Duodenal mucosa (tissue), 2 donors: ENCODE measurements at regions not wholly inside any gene's neighbourhood (a gene's known extent, or its start where the extent isn't known, plus 50 kb on each side); places are given as distances from the start of the nearest gene placed in this dataset.

Experiments used
- H3K27ac ChIP-seq: one replicate; pipeline ENCODE4 v1.7.0; 2013; ENCODE audit warnings: low read depth, low read length
- H3K27me3 ChIP-seq, 2 donors: one replicate each; pipeline ENCODE4 v1.7.0; 2013; ENCODE audit warnings: low read length in 2 of 2, control low read depth in 1 of 2; ENCODE audit not compliant: insufficient read depth in 2 of 2, control insufficient read depth in 1 of 2
- H3K36me3 ChIP-seq, 2 donors: one replicate each; pipeline ENCODE4 v1.7.0; 2013; ENCODE audit warnings: low read length in 2 of 2, control low read depth in 1 of 2; ENCODE audit not compliant: insufficient read depth in 2 of 2, control insufficient read depth in 1 of 2
- H3K4me1 ChIP-seq, 2 donors: one replicate each; pipeline ENCODE4 v1.7.0; 2013; ENCODE audit warnings: low read length in 2 of 2, control low read depth in 1 of 2; ENCODE audit not compliant: insufficient read depth in 2 of 2, control insufficient read depth in 1 of 2
- H3K4me3 ChIP-seq, 2 donors: one replicate each; pipeline ENCODE4 v1.7.0; 2013; ENCODE audit warnings: low read length in 2 of 2, low read depth in 1 of 2
- H3K9ac ChIP-seq, 2 donors: one replicate each; pipeline ENCODE4 v1.7.0; 2013; ENCODE audit warnings: low read length in 2 of 2, low read depth in 1 of 2
- H3K9me3 ChIP-seq, 2 donors: one replicate each; pipeline ENCODE4 v1.7.0; 2013; ENCODE audit warnings: low read length in 2 of 2, control low read depth in 1 of 2; ENCODE audit not compliant: control insufficient read depth in 1 of 2

DNA sequence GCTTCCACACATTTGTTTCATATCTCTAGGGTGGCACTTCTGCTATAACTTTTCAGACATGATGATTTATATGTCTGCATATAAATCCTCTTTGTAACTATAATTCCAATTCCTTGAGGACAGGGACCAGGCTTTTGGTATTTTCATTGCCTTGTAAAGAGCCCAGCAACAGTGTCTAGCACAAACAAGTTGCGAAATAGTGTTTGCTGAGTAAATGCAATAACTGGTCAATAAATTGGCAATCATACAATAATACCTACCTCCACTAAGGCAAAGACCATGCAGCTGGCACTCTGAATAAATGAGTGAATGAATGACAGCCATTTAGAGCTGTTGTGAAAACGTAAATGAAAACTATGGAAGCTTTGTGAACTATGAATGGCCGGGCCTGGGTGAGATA, 564.0 kb upstream of the ZNF462 start:
- H3K9me3 ChIP-seq = no peaks in the 10 kb centered on the region
- no peak overlapping the region for H3K4me3 ChIP-seq
- H3K9ac ChIP-seq = no peak overlapping the region
- no peaks in the 10 kb centered on the region for H3K36me3 ChIP-seq
- no peaks in the 10 kb centered on the region for H3K4me1 ChIP-seq
- no peaks in the 10 kb centered on the region for H3K27me3 ChIP-seq
- no peak overlapping the region for H3K27ac ChIP-seq

DNA sequence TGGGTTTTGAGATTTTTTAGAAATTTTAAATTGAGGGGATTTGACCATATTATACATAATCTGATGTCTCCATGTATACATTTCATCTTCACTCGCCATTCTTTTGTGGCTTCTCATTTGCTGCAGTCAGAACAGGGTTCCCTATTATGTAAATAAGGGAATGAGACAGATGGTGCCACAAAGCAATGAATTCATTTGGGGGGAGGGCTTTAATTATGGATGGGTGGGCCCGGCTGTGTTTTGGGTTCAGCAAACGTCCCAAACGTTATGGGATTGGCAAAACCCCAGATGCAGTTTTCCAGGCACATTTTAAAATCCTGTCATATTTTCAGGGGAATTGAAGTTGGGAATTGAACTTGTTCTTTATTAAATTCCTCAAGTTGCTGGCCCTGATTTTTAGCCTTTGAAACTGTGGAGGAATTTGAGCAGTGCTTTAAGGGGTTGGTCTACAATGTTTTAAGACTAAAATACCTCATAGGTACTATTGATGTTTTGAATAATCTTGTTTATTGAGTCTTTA, 558.5 kb upstream of the ZNF462 start:
- Histone ChIP-seq H3K9ac (no peak overlapping the region), H3K27ac (no peak overlapping the region), H3K9me3 (no peaks in the 10 kb centered on the region), H3K4me3 (no peak overlapping the region), H3K4me1 (no peaks in the 10 kb centered on the region), H3K27me3 (no peaks in the 10 kb centered on the region), H3K36me3 (no peaks in the 10 kb centered on the region)

DNA sequence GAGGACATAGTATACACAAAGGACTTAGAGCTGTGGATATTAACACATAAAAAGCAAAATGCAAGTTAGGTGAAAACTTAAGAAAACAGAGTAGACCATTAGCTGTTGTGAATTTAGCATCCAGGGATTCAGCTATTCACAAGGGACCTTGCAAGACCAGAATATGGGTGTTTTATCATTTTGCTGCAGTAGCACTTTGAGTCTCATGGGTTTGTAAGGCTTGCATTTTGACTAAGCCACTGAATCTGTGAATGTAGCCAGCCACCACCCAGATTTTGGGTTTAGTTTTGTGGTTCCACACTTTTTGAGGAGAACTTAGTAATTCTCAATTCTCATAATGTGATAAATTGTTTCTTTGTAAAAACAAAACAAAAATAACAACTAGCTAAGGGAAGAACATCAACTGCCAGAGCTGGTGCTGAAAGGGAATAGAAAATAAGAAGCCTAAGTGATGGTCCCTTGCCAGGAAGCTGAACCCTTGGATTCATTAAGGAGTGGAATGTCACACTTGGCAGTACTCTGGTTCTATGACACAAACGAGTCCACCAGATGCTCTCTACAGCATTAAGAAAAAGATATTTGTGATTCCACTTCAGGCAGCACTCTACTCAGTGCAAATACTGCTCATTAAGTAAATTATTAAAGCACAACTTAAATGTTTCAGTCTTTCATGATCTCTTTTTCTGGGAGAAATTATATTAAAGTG, 557.4 kb upstream of the ZNF462 start:
- Histone ChIP-seq H3K27me3 (no peaks in the 10 kb centered on the region), H3K27ac (no peak overlapping the region), H3K9ac (no peak overlapping the region)

DNA sequence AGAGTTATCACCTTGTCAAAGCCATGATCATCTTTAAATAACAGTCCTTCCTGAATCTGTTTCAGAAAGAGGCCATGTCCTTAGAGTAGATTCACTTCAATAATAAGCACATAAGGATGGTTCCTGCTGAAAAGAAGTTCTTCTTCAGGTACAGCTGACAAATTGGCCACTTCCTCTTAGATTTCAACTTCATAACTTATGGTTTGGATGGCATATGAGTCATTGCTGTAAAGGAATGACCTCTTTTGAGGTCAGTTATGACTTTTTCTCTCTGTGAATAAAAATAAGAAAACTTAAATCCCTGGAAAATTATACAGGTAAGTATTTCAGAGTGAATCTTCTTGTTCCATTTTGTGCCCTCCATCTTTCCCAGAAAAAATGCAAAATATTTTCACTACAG, 555.3 kb upstream of the ZNF462 start:
- Histone ChIP-seq H3K4me1 (no peaks in the 10 kb centered on the region), H3K9me3 (no peaks in the 10 kb centered on the region), H3K27ac (no peak overlapping the region), H3K4me3 (no peak overlapping the region), H3K36me3 (no peaks in the 10 kb centered on the region), H3K27me3 (no peaks in the 10 kb centered on the region), H3K9ac (no peak overlapping the region)

More for the DNA sequence above, 557.4 kb upstream of the ZNF462 start:
- H3K4me3 ChIP-seq = no peak overlapping the region
- no peaks in the 10 kb centered on the region for H3K9me3 ChIP-seq
- no peaks in the 10 kb centered on the region for H3K36me3 ChIP-seq
- H3K4me1 ChIP-seq = no peaks in the 10 kb centered on the region

DNA sequence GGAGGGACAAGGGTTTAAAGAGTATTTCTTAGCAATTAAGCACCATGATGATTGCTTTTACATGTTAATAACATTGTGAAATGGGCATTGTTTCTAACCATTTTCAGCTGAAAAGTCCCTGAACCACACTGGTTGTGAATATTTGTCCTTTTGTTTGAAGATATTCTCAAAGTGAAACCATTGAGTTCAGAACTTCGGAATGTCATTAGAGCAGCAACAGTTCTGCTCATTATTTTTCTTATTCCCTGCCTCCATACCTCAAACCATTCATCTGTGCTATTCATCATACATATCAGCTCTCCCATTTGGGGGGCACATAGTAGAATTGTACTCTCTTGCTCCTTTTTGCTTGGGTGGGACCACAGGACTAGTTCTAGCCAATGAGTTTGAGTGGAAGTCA, 553.0 kb upstream of the ZNF462 start:
- Histone ChIP-seq H3K36me3 (no peaks in the 10 kb centered on the region), H3K27ac (no peak overlapping the region), H3K27me3 (no peaks in the 10 kb centered on the region), H3K9ac (no peak overlapping the region), H3K9me3 (no peaks in the 10 kb centered on the region), H3K4me1 (no peaks in the 10 kb centered on the region), H3K4me3 (no peak overlapping the region)

DNA sequence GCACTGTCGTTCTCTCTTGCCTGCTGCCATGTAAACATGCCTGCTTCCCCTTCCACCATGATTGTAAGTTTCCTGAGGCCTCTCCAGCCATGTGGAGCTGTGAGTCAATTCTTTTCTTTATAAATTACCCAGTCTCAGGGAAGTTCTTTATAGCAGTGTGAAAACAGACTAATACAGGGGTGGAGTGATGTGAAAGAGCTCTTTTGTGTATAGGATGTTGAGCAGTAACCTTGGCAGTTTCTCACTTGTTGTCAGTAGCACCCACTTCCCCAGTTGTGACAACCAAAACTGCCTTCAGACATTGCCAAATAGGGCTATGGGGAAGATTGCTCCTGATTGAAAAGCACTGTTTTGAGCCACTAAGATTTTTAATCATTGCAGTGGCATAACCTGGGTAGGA, 552.2 kb upstream of the ZNF462 start:
- no peaks in the 10 kb centered on the region for H3K27me3 ChIP-seq
- H3K9ac ChIP-seq = no peak overlapping the region
- no peaks in the 10 kb centered on the region for H3K9me3 ChIP-seq
- no peaks in the 10 kb centered on the region for H3K36me3 ChIP-seq
- no peaks in the 10 kb centered on the region for H3K4me1 ChIP-seq
- H3K4me3 ChIP-seq = no peak overlapping the region
- no peak overlapping the region for H3K27ac ChIP-seq

DNA sequence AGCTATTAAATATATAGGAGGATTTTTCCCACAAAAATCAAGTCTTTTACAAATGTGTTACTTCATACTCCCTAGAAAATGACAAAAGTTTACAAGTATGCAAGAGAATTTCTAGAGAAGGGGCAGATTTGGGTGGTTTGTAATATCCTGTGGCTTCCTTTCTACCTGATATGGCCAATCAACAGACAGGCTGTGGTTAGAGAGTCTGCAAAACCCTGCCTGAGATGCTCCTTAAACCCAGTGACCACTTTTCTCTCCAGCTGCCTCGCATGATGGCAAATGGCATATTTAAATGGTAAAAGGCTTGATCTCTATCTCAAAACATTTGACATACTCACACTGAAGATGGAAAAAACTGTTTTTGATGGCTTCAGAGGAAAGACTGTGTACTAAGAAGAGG, 550.1 kb upstream of the ZNF462 start:
- no peaks in the 10 kb centered on the region for H3K27me3 ChIP-seq
- H3K36me3 ChIP-seq = no peaks in the 10 kb centered on the region
- H3K9me3 ChIP-seq = no peaks in the 10 kb centered on the region
- no peak overlapping the region for H3K9ac ChIP-seq
- no peak overlapping the region for H3K4me3 ChIP-seq
- H3K4me1 ChIP-seq = no peaks in the 10 kb centered on the region
- H3K27ac ChIP-seq = no peak overlapping the region

DNA sequence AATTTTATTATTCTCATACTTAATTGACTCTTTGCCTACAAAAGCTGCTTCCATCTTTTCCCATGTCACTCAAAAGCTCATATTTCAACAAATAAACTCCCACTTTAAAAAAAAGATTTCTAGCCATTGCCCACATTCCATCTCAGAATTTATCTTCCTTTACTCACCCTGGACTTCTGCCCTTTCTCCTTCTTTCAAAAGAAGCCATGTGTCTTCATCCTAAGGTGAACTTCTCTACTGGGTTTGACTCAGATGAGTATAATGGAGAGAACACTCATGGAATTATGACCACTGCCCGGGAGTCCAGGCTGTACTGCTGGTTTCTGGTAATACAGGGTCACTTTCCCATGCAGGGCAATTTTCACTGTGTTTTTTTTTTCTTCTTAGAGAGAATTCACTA, 548.5 kb upstream of the ZNF462 start:
- H3K4me3 ChIP-seq = no peak overlapping the region
- H3K9ac ChIP-seq = no peak overlapping the region
- H3K36me3 ChIP-seq = no peaks in the 10 kb centered on the region
- no peak overlapping the region for H3K27ac ChIP-seq
- H3K4me1 ChIP-seq = no peaks in the 10 kb centered on the region
- H3K27me3 ChIP-seq = no peaks in the 10 kb centered on the region
- H3K9me3 ChIP-seq = no peaks in the 10 kb centered on the region

DNA sequence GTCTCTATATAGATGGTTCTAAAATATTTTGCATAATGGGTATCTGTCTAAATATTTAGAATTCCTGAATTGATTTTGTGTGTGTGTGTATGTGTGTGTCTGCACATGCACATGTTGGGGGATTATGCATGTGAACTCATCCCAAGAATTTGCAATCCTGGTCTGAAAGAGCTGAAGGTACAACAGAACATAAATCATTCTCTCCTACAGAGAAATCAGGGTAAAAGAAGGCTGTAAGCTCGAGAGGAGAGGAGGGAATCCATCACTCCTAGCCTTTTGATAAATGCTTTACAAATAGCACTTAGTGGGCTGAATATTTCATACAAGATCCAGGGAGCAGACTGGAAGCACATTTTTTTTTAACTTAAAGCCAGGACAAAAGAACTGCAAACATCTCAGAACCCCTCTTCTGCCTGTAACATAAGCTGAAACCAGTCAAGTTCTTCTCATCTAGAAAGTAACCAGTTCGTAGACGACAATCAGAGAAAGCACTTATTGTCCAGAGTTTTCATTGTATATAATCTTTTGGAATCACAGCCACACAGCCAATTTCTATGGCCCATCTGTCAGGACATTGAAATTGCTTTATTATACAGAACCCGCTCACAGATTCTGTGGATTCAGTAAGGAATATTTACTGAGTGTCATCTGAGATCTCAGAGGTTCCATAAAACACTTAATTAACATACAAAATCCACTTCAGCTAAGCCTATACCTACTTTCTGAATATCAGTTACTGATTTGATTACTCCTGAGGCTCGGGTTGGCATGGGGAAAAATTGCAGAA, 541.4 kb upstream of the ZNF462 start:
- no peak overlapping the region for H3K4me3 ChIP-seq
- no peak overlapping the region for H3K9ac ChIP-seq
- no peaks in the 10 kb centered on the region for H3K36me3 ChIP-seq
- H3K9me3 ChIP-seq = no peaks in the 10 kb centered on the region
- no peaks in the 10 kb centered on the region for H3K27me3 ChIP-seq
- H3K27ac ChIP-seq = no peak overlapping the region
- no peaks in the 10 kb centered on the region for H3K4me1 ChIP-seq

DNA sequence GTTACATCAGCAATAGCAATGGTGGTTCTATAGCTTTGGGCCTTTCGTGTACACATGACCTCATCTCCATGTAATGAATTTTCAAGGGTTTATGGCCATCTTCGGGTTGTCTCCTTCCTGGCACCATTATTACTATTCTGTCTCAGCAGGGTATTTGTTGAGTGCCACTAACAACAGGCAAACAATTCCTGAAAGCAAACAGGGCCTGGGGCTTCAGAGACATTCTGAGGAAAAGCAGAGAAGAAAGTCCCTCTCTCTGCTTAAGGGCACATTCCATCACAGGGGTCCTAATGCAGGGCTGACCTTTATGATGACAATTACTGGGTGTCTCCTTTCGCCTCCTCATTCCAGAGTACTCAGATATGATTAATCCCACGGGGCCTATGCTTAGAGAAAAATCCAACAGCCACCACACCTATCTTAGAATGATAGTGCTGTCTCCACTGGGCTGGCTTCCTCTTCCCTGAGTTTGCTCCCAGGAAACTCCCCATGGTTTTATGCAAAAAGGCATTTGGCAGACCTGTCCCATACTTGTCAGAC, 540.2 kb upstream of the ZNF462 start:
- H3K27me3 ChIP-seq = no peaks in the 10 kb centered on the region
- no peak overlapping the region for H3K4me3 ChIP-seq
- H3K9me3 ChIP-seq = no peaks in the 10 kb centered on the region
- H3K4me1 ChIP-seq = no peaks in the 10 kb centered on the region
- H3K36me3 ChIP-seq = no peaks in the 10 kb centered on the region
- no peak overlapping the region for H3K27ac ChIP-seq
- H3K9ac ChIP-seq = no peak overlapping the region
